Activated CD8-positive, alpha-beta T cell treated with anti-CD3 and anti-CD28 coated beads for 36 hours (primary cell): ENCODE measurements at regions not wholly inside any gene's neighbourhood (a gene's known extent, or its start where the extent isn't known, plus 50 kb on each side); places are given as distances from the start of the nearest gene placed in this dataset.

ENCODE experiments used
- ATAC-seq: fragments of 200-7000 bp; cut with Tn5 transposase; one replicate; pipeline ENCODE4 v1.10.0; 2021; ENCODE audit warnings: mild to moderate bottlenecking, moderate library complexity
- CTCF ChIA-PET: fragments of 350-600 bp; sonication (Branson Sonifier 250); formaldehyde crosslinking; loops from one replicate; lab custom pipeline; 2021; ENCODE audit warnings: antibody characterized with exemption; lab: Charles Lee
- POLR2A ChIA-PET: fragments of 350-600 bp; sonication (Branson Sonifier 250); formaldehyde crosslinking; loops from one replicate; lab custom pipeline; 2021; ENCODE audit warnings: antibody characterized with exemption; lab: Charles Lee
- DNase-seq: peaks from one replicate; pipeline ENCODE4 v3.0.0-alpha.2; 2020
- H3K27ac Mint-ChIP-seq: one replicate; pipeline ENCODE4 v1.8.0; 2021; ENCODE audit warnings: mild to moderate bottlenecking, mixed read lengths
- H3K27me3 Mint-ChIP-seq: one replicate; pipeline ENCODE4 v1.8.0; 2021; ENCODE audit warnings: mixed read lengths
- H3K36me3 Mint-ChIP-seq: one replicate; pipeline ENCODE4 v1.8.0; 2021; ENCODE audit warnings: low read depth, mixed read lengths
- H3K4me1 Mint-ChIP-seq: one replicate; pipeline ENCODE4 v1.8.0; 2021; ENCODE audit warnings: low read depth, mixed read lengths
- H3K4me3 Mint-ChIP-seq: one replicate; pipeline ENCODE4 v1.8.0; 2021; ENCODE audit warnings: mild to moderate bottlenecking, moderate library complexity, mixed read lengths
- H3K9me3 Mint-ChIP-seq: one replicate; pipeline ENCODE4 v1.8.0; 2021; ENCODE audit warnings: mixed read lengths
- intact Hi-C: fragments of 100-400 bp; cut with micrococcal nuclease; formaldehyde crosslinking; loops from one replicate; pipeline ENCODE4 v1.10.0; 2022
- TF ChIP-seq, protein P1 (sequence below): fragments of 200-600 bp; IDR thresholded peaks from one replicate; pipeline ENCODE4 v1.8.0; 2022; ENCODE audit warnings: antibody characterized with exemption, mild to moderate bottlenecking

DNA sequence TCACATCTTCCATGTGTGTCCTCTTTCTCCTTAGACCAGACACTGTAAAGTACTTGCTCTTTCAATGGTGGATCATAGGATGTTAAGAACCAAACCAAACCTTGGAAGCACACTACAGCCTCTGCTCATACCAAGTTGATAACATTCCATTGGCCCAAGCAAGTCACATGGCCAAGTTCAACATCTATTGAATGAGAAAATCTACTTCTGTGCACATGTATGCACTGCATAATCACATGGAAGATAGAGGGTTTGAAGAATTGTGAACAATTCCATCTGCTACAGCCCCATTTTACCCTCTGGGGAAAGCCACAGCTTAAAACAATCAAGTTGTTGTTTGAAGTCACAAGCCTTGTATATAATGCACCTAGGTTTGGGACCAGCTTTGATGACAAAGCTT, 68.2 kb downstream of the MFAP3 start:
- no peaks in the 10 kb centered on the region for H3K9me3 Mint-ChIP-seq
- TF ChIP-seq, protein P1, sequence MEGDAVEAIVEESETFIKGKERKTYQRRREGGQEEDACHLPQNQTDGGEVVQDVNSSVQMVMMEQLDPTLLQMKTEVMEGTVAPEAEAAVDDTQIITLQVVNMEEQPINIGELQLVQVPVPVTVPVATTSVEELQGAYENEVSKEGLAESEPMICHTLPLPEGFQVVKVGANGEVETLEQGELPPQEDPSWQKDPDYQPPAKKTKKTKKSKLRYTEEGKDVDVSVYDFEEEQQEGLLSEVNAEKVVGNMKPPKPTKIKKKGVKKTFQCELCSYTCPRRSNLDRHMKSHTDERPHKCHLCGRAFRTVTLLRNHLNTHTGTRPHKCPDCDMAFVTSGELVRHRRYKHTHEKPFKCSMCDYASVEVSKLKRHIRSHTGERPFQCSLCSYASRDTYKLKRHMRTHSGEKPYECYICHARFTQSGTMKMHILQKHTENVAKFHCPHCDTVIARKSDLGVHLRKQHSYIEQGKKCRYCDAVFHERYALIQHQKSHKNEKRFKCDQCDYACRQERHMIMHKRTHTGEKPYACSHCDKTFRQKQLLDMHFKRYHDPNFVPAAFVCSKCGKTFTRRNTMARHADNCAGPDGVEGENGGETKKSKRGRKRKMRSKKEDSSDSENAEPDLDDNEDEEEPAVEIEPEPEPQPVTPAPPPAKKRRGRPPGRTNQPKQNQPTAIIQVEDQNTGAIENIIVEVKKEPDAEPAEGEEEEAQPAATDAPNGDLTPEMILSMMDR: no peak
- POLR2A ChIA-PET: interaction anchor here (0.5 kb wide), 1 partner anchor 62 kb away, joined by 3 read pairs; no protein-coding TSS in a partner anchor
- DNase-seq (no peak), ATAC-seq (no peak)
- no peaks in the 10 kb centered on the region for H3K36me3 Mint-ChIP-seq
- H3K4me3 Mint-ChIP-seq: no peak overlapping the region
- H3K4me1 Mint-ChIP-seq: peaks cover 4% of the 10 kb centered on the region
- no peak overlapping the region for H3K27ac Mint-ChIP-seq
- peaks cover 6% of the 10 kb centered on the region for H3K27me3 Mint-ChIP-seq
- CTCF ChIA-PET: interaction anchor here (0.6 to 1.1 kb wide), 2 partner anchors 35 to 298 kb away, joined by 3 to 4 read pairs; no protein-coding TSS in a partner anchor
- intact Hi-C loops: no loop called here

DNA sequence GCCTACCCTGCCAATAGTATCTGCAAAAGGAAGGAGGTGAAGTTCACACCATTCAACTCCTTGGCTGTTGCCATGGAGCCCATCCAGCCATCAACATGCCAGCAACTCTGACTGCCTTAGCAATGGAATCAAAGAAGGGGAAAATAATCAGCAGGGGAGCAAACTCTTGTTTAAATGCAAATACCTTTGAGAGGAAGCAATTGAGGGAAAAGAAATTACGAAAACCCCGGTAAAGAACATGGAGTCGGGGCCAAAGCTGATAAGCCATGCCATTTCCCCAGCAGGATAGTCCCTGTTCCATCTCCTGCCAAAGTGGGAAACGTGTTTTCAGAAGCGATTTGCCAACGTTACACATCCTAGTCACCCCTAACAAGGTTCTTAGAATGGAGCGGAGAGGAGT, 69.0 kb downstream of the MFAP3 start:
- ATAC-seq (no peak), DNase-seq (no peak)
- ChIA-PET CTCF (interaction anchor here (1.1 kb wide), 1 partner anchor 49 kb away, joined by 3 read pairs; no protein-coding TSS in a partner anchor), POLR2A (interaction anchor here (0.5 kb wide), 1 partner anchor 63 kb away, joined by 3 read pairs; no protein-coding TSS in a partner anchor)
- H3K27ac Mint-ChIP-seq: no peak overlapping the region
- TF ChIP-seq, protein P1: no peak
- intact Hi-C loops: no loop called here
- peaks cover 5% of the 10 kb centered on the region for H3K4me1 Mint-ChIP-seq
- H3K36me3 Mint-ChIP-seq: no peaks in the 10 kb centered on the region
- H3K9me3 Mint-ChIP-seq: no peaks in the 10 kb centered on the region
- no peak overlapping the region for H3K4me3 Mint-ChIP-seq
- peaks cover 6% of the 10 kb centered on the region for H3K27me3 Mint-ChIP-seq

DNA sequence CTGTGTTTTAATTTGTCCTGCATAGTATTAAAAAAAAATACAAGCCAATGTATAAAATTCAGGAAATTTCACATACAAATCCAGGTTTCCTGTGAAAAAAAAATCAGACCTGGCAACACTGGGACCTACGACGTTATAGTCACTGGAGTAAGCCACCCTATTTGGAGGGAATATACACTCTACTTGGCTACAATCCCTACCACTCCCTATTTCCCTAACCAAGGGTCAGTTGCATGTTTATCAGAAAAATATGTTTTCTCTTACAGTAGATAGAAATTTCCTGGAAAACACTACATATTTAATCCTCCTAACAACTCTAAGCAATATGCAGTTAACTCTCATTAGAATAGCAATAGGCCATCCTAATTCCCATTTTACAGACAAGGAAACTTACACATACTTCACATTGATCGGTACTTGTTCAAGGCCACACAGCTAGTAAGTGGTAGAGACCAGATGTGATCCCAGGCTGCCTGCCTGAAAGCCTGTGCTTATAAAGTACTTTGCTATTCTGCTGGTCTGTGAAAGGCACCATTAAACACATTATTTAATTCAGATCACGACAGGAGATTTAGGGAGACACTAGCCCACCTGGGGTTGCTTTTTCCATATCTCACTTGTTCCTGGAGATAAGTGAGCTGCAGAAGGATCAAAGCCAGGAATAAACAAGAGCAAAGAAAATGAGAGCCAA, 70.8 kb downstream of the MFAP3 start:
- intact Hi-C loops: no loop called here
- H3K4me3 Mint-ChIP-seq: no peak overlapping the region
- TF ChIP-seq, protein P1: no peak
- H3K36me3 Mint-ChIP-seq: no peaks in the 10 kb centered on the region
- H3K9me3 Mint-ChIP-seq: no peaks in the 10 kb centered on the region
- H3K27ac Mint-ChIP-seq: no peak overlapping the region
- ChIA-PET CTCF (interaction anchor here (1.2 to 1.5 kb wide), 3 partner anchors 11 to 71 kb away, joined by 3 to 9 read pairs (median 3); no protein-coding TSS in a partner anchor), POLR2A (no interaction called here)
- peak; percentile 16 for DNase-seq
- ATAC-seq: no peak
- H3K4me1 Mint-ChIP-seq: peaks cover 5% of the 10 kb centered on the region
- peaks cover 6% of the 10 kb centered on the region for H3K27me3 Mint-ChIP-seq

DNA sequence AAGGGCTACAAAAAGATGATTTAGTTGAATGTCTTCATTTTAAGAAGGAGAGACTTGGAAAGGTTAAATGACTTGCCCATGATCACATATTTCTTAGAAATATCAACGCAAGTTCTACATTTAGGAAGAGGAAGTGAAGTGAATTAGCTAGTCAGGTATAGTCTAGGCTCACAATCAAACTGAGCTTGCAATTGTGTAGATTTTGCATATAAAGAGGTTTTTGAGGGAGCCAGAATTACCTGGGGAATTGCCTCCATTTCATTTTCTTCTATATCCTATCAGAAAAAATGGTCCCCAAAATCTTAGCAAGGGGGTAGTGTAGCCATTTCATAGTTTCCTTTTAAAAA, 71.3 kb downstream of the MFAP3 start:
- ChIA-PET CTCF (interaction anchor here (1.2 to 1.4 kb wide), 2 partner anchors 11 to 38 kb away, joined by 3 to 9 read pairs; no protein-coding TSS in a partner anchor), POLR2A (no interaction called here)

DNA sequence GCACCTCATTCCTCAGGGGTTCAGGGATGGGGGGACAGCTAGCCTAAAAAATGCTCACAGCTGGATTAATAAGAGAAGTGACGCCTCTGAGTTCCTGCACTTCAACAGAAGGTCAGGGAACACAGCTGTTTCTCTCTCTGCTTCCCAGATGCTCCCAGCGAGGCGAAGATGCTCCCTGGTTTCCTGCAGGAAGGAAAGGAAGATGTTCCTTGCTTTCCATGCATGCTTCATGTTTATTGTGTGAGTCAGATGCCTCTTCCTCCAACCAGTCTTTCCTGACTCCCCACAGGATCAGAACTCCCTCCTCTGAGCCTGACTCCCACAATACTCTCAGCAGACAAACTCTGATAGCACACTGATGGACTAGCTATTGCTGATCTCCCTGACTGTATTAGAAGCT, 71.9 kb downstream of the MFAP3 start:
- H3K27me3 Mint-ChIP-seq: peaks cover 6% of the 10 kb centered on the region
- H3K36me3 Mint-ChIP-seq: no peaks in the 10 kb centered on the region
- peaks cover 5% of the 10 kb centered on the region for H3K4me1 Mint-ChIP-seq
- no peak overlapping the region for H3K27ac Mint-ChIP-seq
- no peak overlapping the region for H3K4me3 Mint-ChIP-seq
- no peaks in the 10 kb centered on the region for H3K9me3 Mint-ChIP-seq
- ChIA-PET CTCF (interaction anchor here (1.4 kb wide), 1 partner anchor 38 kb away, joined by 9 read pairs; no protein-coding TSS in a partner anchor), POLR2A (no interaction called here)
- ATAC-seq: no peak
- TF ChIP-seq, protein P1: no peak
- intact Hi-C loops: no loop called here
- DNase-seq: no peak

More for the DNA sequence above, 71.3 kb downstream of the MFAP3 start:
- peaks cover 6% of the 10 kb centered on the region for H3K27me3 Mint-ChIP-seq
- no peaks in the 10 kb centered on the region for H3K9me3 Mint-ChIP-seq
- ATAC-seq: no peak
- H3K36me3 Mint-ChIP-seq: no peaks in the 10 kb centered on the region
- peaks cover 5% of the 10 kb centered on the region for H3K4me1 Mint-ChIP-seq
- intact Hi-C loops: no loop called here
- H3K4me3 Mint-ChIP-seq: no peak overlapping the region
- H3K27ac Mint-ChIP-seq: no peak overlapping the region
- TF ChIP-seq, protein P1: no peak
- DNase-seq: no peak
